Aorta (tissue), 5 donors: ENCODE measurements at regions not wholly inside any gene's neighbourhood (a gene's known extent, or its start where the extent isn't known, plus 50 kb on each side); places are given as distances from the start of the nearest gene placed in this dataset.

ENCODE experiments used
- ATAC-seq: fragments of 200-7000 bp; cut with Tn5 transposase; one replicate; pipeline ENCODE4 v1.9.1; 2022; ENCODE audit warnings: moderate library complexity; ENCODE audit not compliant: low FRiP score
- DNase-seq, 2 donors: peaks; one replicate each; pipeline ENCODE4 v3.0.0-alpha.2; 2020
- H3K27ac ChIP-seq, 2 donors: one replicate each; pipeline ENCODE4 v1.5.1; 2013; ENCODE audit warnings: low read length in 2 of 2, mild to moderate bottlenecking in 2 of 2, moderate library complexity in 2 of 2, control low read depth in 1 of 2, inconsistent platforms in 1 of 2, low read depth in 1 of 2
- H3K27me3 ChIP-seq, 2 donors: one replicate each; pipeline ENCODE4 v1.6.1; 2013; ENCODE audit warnings: control low read depth in 1 of 2, low read length in 1 of 2, mild to moderate bottlenecking in 1 of 2, moderate library complexity in 1 of 2; ENCODE audit not compliant: insufficient read depth in 2 of 2, control insufficient read depth in 1 of 2
- H3K36me3 ChIP-seq, 2 donors: one replicate each; pipeline ENCODE4 v1.6.1; 2013; ENCODE audit warnings: control low read depth in 1 of 2, low read length in 1 of 2, mild to moderate bottlenecking in 1 of 2; ENCODE audit not compliant: insufficient read depth in 2 of 2, control insufficient read depth in 1 of 2
- H3K4me1 ChIP-seq, 2 donors: one replicate each; pipeline ENCODE4 v1.6.1; 2013; ENCODE audit warnings: low read length in 2 of 2, control low read depth in 1 of 2, mild to moderate bottlenecking in 1 of 2, moderate library complexity in 1 of 2; ENCODE audit not compliant: insufficient read depth in 2 of 2, control insufficient read depth in 1 of 2
- H3K4me3 ChIP-seq, 2 donors: one replicate each; pipeline ENCODE4 v1.5.1; 2013; ENCODE audit warnings: low read length in 2 of 2, control low read depth in 1 of 2, mild to moderate bottlenecking in 1 of 2
- H3K9me3 ChIP-seq: one replicate; pipeline ENCODE4 v1.6.1; 2013; ENCODE audit warnings: mild to moderate bottlenecking, low read length; ENCODE audit not compliant: control insufficient read depth
- WGBS, 2 donors: extraction: QIAGEN DNeasy Blood & Tissue Kit; methylation state at CpG; one replicate each; pipeline ENCODE4 v1.1.7; 2013; 5-methylcytosine and 5-hydroxymethylcytosine counted together
- intact Hi-C, 2 donors: fragments of 100-400 bp; cut with DNase I; formaldehyde crosslinking; loops; one replicate each; pipeline versions ENCODE4 v1.14.2 to v1.15.0; 2022
- donor health status: healthy with polysubstance abuse.
- donor health status: Bipolar disorder and iron deficiency.
- donor health status: DM: no; HTN: no; CAD: no.
- donor health status: DM: no; HTN: no; CAD: no.
- donor health status: DM: yes; HTN: yes; CAD: no.

DNA sequence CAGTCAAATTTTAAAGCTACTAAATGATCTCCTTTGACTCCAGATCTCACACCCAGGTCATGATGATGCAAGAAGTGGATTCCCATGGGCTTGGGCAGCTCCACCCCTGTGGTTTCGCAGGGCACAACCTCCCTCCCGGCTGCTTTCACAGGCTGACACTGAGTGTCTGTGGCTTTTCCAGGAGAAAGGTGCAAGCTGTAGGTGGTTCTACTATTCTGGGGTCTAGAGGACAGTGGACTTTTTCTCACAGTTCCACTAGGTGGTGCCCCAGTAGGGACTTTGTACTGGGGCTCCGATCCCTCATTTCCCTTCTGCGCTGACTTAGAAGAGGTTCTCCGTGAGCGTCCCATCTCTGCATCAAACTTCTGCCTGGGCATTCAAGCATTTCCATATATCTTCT is 845.2 kb downstream of the PCDH18 start:
- Histone ChIP-seq H3K4me3 (no peak overlapping the region), H3K27me3 (no peaks in the 10 kb centered on the region), H3K27ac (no peak overlapping the region), H3K9me3 (no peaks in the 10 kb centered on the region), H3K4me1 (no peaks in the 10 kb centered on the region), H3K36me3 (no peaks in the 10 kb centered on the region)
- 95 to 97% methylated on average over 6 of the region's 6 CpGs for WGBS, 2 donors
- ATAC-seq, result no peak
- no peak for DNase-seq
- intact Hi-C loops, result no loop called here

GRCh38 chr4:136680761-136681160 is 851.5 kb downstream of the PCDH18 start:
- H3K4me3 ChIP-seq, result no peak overlapping the region
- WGBS, 2 donors, result 59 to 64% methylated on average over 1 of the region's 1 CpG
- H3K9me3 ChIP-seq, result no peaks in the 10 kb centered on the region
- DNase-seq, result no peak
- no peaks in the 10 kb centered on the region for H3K27me3 ChIP-seq
- H3K27ac ChIP-seq, result no peak overlapping the region
- H3K36me3 ChIP-seq, result no peaks in the 10 kb centered on the region
- no peak for ATAC-seq
- no peaks in the 10 kb centered on the region for H3K4me1 ChIP-seq
- intact Hi-C loops, result no loop called here

GRCh38 chr4:136680271-136680670 is 852.0 kb downstream of the PCDH18 start:
- H3K27ac ChIP-seq, result no peak overlapping the region
- no peaks in the 10 kb centered on the region for H3K4me1 ChIP-seq
- no peak overlapping the region for H3K4me3 ChIP-seq
- intact Hi-C loops, result no loop called here
- DNase-seq, result no peak
- no peak for ATAC-seq
- 90 to 95% methylated on average over 1 of the region's 1 CpG for WGBS, 2 donors
- H3K36me3 ChIP-seq, result no peaks in the 10 kb centered on the region
- H3K9me3 ChIP-seq, result no peaks in the 10 kb centered on the region
- H3K27me3 ChIP-seq, result no peaks in the 10 kb centered on the region

GRCh38 chr4:136670265-136670664 is 862.0 kb downstream of the PCDH18 start:
- intact Hi-C loops, result no loop called here
- Histone ChIP-seq H3K27me3 (no peaks in the 10 kb centered on the region), H3K4me1 (no peaks in the 10 kb centered on the region), H3K36me3 (no peaks in the 10 kb centered on the region), H3K4me3 (no peak overlapping the region), H3K9me3 (no peaks in the 10 kb centered on the region), H3K27ac (no peak overlapping the region)
- no peak for ATAC-seq
- WGBS, 2 donors, result 92 to 93% methylated on average over 2 of the region's 2 CpGs
- DNase-seq, result no peak

- Histone ChIP-seq H3K9me3 (no peaks in the 10 kb centered on the region), H3K27ac (no peak overlapping the region), H3K27me3 (no peaks in the 10 kb centered on the region), H3K36me3 (no peaks in the 10 kb centered on the region), H3K4me1 (no peaks in the 10 kb centered on the region), H3K4me3 (no peak overlapping the region)
- intact Hi-C loops, result no loop called here
- 68 to 75% methylated on average over 1 of the region's 1 CpG for WGBS, 2 donors
- ATAC-seq, result no peak
- DNase-seq, result no peak
These were observed 867.3 kb downstream of the PCDH18 start for GRCh38 chr4:136664988-136665387.

DNA sequence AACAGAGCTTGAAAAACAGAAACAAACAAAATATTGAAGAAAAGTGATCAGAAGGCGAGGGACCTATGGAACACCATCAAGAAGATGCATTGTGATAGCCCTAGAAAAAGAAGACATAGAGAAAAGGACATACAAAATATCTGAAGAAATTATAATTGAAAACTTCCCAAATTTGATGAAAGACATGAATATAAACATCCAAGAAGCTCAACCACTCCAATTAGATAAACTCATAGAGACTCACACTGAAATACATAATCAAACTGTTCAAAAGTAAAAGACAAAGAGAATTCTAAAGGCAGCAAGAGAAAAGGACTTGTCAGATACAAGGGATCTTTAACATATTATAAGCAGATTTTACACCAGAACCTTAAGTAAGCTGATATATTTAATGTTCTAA is 869.8 kb downstream of the PCDH18 start:
- 80 to 82% methylated on average over 1 of the region's 1 CpG for WGBS, 2 donors
- Histone ChIP-seq H3K4me3 (no peak overlapping the region), H3K36me3 (no peaks in the 10 kb centered on the region), H3K27me3 (no peaks in the 10 kb centered on the region), H3K27ac (no peak overlapping the region), H3K9me3 (no peaks in the 10 kb centered on the region), H3K4me1 (no peaks in the 10 kb centered on the region)
- ATAC-seq, result no peak
- intact Hi-C loops, result no loop called here
- no peak for DNase-seq

DNA sequence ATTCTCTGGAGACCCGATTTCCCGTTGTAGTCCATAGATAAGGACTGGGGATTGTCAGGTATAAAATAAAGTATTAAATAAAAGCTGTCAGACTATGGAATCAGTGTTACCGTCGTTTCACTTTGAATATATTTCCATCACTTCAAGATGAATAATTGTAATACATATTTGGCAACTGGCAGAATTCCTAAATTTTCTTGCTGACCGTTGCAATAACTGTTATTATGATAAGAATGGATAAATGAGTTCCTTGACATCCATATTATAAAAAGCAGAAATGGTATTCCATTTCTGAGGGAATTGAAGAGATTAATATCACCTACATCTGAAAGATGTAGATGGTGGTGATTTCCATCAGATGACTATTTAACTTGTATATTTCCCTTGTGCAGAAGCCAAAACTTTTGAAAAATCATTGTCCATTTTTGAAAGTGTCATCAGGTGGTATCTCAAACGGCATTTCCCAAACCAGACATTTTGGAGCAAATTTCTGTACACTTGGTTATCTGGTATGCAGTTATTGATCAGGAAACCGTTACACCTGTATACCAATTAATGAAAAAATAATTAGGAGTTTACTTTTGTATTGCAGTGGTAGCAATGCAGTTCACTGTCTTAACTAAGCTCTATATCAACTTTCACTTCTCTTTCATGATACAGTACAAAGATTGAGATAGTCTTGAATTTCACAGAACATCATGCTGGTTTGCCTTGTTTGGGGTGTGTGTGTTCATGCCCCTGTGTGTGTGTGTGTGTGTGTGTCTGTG is 878.5 kb downstream of the PCDH18 start:
- intact Hi-C loops, result no loop called here
- Histone ChIP-seq H3K9me3 (no peaks in the 10 kb centered on the region), H3K27ac (no peak overlapping the region), H3K4me3 (no peak overlapping the region), H3K27me3 (no peaks in the 10 kb centered on the region), H3K36me3 (no peaks in the 10 kb centered on the region), H3K4me1 (no peaks in the 10 kb centered on the region)
- no peak for DNase-seq
- 15 to 28% methylated on average over 7 of the region's 7 CpGs for WGBS, 2 donors
- no peak for ATAC-seq

DNA sequence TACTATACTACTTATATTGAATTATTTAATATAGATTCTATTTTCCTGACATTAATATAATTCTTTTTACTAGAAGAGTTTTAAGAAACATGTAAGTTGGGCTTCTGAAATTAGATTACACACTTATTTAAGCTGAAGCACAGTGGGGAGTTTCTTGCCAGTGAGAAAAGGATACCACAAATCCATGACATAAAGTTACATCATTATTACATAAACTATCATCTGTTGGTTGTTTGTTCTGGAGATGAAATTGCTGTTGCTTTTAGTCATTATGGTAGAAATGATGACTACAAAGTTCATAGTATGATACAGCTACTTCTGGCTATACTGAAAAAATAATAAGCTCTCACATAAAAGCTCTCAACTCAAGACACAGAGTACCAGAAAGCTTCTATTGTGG is 880.4 kb downstream of the PCDH18 start:
- Histone ChIP-seq H3K4me3 (no peak overlapping the region), H3K36me3 (no peaks in the 10 kb centered on the region), H3K27me3 (no peaks in the 10 kb centered on the region), H3K27ac (no peak overlapping the region), H3K4me1 (no peaks in the 10 kb centered on the region), H3K9me3 (no peaks in the 10 kb centered on the region)
- DNase-seq (no peak), ATAC-seq (no peak)
- intact Hi-C loops, result no loop called here

DNA sequence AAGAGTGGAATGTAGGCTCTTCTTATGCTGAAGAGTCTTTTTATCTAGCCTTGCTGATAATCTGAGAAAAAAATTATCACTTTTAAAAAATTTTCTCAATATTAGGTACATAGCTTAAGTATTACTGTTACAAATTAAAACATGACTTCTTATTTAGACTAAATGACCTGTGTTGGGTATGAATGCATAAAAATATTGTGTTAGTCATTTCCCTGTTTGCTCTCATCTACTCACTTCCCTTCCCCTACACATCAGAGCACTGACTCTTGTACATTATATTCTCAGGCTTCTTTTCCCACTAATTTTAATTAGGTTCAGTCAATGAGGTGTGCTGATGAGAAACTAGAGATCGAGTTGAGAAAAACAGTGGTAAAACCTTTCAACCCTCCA is 881.0 kb downstream of the PCDH18 start:
- Histone ChIP-seq H3K4me3 (no peak overlapping the region), H3K4me1 (no peaks in the 10 kb centered on the region), H3K27ac (no peak overlapping the region), H3K9me3 (no peaks in the 10 kb centered on the region), H3K36me3 (no peaks in the 10 kb centered on the region), H3K27me3 (no peaks in the 10 kb centered on the region)
- no peak for ATAC-seq
- WGBS, 2 donors, result 73 to 90% methylated on average over 1 of the region's 1 CpG
- intact Hi-C loops, result no loop called here
- DNase-seq, result no peak
